NCI-H146 (cell line): ENCODE measurements at regions not wholly inside any gene's neighbourhood (a gene's known extent, or its start where the extent isn't known, plus 50 kb on each side); places are given as distances from the start of the nearest gene placed in this dataset.
"Not testable (repeated sequence)": the region's sequence is repeated elsewhere in the genome, so short reads cannot be mapped to it uniquely, and the experiment has no call there.

Experiments
- DNase-seq: peaks from one replicate; lab custom pipeline; 2025; lab: John Stamatoyannopoulos, UW

DNA sequence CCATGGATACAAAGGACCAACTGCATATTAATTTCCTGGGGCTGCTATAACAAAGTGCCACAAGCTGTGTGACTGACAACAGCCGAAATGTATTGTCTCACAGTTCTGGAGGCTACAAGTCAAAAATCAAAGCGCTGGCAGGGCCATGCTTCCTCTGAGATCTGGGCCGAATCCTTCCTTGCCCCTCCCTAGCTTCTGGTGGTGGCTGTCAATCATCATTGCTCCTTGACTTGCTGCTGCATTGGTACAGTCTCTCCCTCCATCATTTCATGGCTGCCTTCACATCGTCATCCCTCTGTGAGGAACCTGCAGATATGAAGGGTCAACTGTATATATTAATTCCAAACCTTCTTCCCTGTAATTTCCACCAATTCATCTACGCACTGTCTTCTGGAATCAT is 118.3 kb downstream of the EXOC5 start:
- no peak for DNase-seq

DNA sequence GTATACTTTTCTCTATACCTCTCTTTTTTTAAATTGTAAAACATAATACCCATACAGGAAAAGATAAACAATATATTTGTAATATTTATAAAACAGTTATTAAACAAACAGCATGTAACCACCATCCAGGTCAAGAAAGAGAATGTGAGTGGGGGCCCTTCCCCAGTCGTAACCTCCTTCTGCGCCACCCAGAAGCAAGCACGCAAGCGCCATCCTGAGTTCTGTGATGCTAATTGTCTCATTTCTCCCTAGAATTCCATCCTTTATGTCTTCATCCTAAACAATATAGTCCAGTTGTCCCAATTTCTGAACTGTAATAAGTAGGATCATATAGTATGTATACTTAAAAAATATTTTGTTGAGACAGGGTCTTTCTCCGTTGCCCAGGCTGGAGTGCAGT is 129.5 kb downstream of the EXOC5 start:
- DNase-seq, result no peak

DNA sequence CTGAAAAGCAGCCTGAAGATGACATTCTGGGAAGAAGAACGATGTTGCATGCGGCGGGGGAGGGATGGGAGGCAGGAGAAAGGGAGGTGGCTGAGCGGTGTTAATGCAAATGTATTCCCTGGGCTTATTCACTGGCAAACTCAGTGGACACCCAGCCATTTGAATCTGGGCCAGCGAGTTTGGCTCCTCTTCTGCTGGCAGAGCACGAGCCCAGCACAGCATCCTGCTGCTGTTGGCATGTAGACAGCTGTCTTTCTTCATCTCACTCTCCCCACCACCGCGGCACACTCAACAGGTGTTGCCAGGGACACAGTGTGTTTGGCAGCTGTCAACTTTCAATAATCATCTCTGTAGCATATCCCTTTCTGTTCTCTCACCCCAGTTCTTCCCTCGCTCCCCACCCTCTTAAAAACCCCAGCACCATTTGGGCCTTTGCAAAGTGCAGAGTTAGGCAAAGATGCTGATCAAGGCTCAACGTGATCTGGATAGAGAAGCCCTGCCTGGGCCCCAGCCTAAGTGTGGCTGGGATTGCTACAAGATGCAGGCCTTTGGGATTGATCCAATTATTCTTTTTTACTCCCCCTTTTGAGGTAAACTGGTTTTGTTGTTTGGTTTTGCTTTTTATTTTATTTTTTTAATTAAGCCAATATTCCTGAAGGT is 131.9 kb downstream of the EXOC5 start:
- DNase-seq, result peak; percentile 27

DNA sequence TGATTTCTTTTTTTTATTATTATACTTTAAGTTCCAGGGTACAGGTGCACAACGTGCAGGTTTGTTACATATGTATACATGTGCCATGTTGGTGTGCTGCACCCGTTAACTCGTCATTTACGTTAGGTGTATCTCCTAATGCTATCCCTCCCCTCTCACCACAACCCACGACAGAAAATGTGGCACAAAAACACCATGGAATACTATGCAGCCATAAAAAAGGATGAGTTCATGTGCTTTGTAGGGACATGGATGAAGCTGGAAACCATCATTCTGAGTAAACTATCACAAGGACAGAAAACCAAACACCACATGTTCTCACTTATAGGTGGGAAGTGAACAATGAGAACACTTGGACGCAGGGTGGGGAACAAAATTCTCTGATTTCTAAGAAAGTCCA is 140.9 kb downstream of the EXOC5 start:
- not testable (repeated sequence) for DNase-seq

DNA sequence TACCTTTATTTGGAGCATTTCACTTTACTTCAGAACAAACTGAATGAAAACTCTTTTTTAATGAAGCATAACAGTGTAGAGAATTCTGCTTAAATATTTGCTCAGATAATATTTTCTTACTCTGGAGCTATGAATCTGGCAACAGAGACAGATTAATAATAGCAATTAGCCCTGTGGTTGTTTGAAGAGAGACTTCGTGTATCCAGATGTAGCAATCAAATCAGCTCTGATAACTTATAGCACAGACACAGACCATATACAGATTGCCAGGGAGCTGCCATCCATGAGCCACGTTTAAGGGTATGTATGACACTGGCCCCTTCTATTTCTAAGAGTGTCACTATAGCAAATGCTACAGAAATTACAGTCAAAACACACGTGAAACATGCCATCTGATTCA is 146.6 kb downstream of the EXOC5 start:
- peak; percentile 35 for DNase-seq

DNA sequence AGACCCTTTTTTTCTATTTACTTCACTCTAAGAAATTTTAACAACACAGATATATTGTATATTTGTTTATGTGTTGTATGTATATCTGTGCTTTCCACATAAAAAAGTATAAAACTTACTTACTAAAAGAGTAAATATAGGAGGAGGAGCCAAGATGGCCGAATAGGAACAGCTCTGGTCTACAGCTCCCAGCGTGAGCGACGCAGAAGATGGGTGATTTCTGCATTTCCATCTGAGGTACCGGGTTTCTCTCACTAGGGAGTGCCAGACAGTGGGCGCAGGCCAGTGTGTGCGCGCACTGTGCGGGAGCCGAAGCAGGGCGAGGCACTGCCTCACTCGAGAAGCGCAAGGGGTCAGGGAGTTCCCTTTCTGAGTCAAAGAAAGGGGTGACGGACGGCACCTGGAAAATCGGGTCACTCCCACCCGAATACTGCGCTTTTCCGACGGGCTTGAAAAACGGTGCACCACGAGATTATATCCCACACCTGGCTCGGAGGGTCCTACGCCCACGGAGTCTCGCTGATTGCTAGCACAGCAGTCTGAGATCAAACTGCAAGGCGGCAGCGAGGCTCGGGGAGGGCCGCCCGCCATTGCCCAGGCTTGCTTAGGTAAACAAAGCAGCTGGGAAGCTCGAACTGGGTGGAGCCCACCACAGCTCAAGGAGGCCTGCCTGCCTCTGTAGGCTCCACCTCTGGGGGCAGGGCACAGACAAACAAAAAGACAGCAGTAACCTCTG is 156.5 kb downstream of the EXOC5 start:
- DNase-seq, result not testable (repeated sequence)

DNA sequence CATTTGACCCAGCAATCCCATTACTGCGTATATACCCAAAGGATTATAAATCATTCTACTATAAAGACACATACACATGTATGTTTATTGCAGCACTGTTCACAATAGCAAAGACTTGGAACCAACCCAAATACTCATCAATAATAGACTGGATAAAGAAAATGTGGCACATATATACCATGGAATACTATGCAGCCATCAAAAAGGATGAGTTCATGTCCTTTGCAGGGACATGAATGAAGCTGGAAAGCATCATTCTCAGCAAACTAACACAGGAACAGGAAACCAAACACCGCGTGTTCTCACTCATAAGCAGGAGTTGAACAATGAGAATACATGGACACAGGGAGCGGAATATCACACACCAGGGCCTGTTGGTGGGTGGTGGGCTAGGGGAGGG is 158.3 kb downstream of the EXOC5 start:
- not testable (repeated sequence) for DNase-seq

DNA sequence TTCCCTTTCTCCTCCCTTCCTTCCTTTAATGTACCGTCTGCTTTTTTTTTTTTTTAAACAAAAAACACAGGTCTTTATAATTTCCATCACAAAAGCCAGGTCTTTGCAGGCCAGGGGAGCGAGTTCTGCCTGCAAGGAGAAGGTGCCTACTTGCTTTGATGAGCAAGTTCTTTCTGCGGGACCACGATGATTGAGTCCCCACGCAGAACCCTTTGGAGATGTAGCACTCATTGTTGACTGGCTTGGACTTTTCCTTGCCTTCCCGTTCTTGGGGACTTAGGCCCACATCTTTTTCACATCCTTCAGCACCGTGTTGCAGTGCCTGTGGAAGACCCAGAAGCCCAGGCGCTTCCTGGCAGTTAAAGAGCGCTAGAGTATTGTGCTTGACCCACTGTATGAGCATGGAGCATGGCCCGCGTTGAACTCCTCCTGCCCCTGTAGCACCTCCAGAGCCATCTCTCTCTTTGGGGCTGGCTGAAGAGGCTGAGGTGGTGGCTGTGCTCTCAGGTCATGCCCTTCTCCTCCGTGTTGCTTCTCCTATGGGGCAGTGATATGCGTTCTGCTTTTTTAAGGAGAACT is 177.6 kb downstream of the EXOC5 start:
- DNase-seq, result no peak

DNA sequence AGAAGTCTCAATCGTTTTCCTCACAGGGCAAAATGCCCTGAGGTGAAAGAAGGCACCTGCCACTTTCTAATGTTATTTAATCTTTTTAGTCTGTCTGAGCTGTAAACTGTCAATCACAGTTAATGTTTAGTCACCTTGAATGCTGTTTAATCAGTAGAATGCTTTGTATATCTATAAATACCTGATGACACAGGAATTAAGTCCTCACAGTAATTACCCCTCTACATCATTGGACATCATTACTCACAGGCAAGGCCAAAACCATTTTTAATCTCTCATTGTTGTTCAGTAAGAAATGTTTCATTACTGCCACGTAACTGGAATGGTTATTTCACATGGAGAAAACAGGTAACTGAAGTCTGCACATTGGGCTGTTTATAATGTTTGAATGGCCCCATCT is 178.8 kb downstream of the EXOC5 start:
- peak; percentile 86 for DNase-seq

DNA sequence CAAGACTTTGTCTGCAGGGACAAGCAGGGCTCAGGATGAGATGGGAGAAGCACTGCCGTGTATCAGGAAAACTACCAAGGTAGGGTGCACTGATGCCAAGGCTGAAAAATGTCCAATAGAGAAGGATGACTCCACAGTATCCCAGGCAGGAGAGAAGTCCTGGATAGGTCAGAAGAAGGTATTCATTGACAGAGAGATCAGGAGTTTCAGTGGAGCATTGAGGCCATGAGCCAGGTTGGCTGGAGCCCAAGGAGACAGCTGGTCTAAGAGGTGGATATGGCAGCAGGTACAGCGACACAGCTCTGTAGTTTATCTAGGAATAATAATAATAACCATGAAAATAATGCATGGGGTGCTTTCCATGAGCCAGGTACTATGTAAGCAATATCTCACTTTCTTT is 180.9 kb downstream of the EXOC5 start:
- no peak for DNase-seq

DNA sequence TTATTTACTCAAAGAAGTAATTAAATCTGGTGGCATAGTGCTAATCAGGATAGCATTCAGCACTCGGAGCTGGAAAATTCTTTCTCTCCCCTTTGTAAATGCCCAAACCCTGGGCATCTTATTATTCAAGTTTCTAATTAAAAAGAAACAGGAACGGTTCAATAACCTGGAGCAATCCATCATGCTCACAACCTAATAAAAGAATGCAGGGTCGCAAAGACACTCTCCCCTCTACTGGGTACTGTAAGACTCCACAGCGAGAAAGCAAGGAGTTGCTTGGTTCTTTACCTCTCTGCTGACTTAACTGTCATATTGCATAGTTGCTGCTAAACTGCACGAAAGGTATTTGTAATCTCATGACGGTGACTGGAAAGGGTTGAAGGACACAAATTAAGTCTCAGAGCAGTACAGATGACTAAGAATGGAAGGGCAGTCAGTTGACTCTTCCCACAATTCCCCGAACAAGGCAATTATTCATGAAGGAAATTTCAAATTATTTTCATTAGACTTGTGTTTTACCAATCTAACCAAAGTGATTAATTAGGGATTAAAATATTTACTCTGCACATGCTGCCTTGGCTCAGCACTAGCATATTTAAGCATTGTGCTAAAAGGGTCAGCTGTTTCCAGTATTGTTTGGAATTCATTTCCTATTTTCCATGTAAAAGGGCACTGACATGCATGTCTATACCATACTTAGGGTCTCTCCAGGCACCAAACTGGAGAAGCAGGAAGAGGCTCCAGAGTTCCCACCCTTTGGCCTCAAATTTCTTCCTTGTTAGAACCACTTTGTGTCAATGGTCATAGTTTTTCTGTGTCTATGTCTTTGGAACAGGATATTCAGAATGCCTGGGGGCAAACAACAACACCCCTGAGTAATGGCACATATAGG is 182.2 kb downstream of the EXOC5 start:
- no peak for DNase-seq

DNA sequence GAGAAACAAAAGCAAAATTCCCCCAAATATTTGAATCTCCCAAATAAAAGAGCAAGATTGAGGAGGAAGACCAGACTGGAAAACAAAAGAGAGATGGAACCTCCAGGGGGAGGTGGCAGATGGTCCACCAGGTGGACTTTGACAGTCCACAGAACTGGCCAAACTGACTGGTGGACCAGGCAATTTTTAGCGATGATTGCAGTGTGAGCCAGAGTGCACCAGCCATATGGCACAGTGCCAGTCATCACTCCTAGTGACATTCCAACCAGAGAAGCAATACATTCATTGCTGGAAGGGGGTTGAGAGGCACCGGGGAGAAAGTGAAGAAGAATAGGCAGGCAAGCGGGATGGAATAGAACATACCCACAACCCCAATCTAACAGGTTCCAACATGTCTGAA is 182.9 kb downstream of the EXOC5 start:
- DNase-seq, result peak; percentile 81

DNA sequence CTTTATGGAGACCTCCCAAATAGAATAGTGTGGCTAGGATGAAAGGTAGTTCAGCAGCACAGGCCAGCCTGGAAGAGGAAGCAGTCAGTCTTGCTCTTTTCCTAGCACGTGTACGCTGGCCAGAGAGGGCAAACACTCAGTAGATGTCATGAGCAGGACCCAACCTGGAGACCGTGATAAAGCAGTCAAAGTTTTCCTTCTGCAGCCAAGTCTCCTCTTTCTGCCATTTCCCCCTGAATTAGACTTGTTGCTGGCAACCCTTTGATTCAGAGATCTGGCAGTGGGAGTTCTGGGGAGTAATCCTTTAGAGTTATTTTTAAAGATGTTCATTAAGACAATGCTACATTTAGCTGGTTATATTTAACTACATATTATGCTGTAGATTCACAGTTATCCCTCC is 183.7 kb downstream of the EXOC5 start:
- DNase-seq, result no peak

DNA sequence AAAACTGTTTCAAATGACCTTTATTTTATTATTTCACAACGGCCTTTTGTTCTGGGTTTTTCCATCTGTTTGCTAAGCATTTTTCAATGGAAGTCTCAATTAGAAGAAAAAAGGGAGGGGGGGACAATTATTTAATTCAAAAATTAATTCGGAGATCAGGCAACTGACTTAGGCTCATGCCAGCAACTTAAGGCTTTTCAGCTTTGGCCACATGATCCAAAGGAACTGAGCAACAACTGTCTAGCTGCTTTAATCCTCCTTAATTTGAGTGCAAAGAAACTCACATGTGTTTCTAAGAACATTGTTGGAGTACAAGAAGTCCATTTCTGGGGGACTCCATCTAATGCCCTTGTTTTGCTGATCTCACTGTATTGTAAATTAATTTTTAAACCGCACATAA is 188.0 kb downstream of the EXOC5 start:
- DNase-seq, result no peak

DNA sequence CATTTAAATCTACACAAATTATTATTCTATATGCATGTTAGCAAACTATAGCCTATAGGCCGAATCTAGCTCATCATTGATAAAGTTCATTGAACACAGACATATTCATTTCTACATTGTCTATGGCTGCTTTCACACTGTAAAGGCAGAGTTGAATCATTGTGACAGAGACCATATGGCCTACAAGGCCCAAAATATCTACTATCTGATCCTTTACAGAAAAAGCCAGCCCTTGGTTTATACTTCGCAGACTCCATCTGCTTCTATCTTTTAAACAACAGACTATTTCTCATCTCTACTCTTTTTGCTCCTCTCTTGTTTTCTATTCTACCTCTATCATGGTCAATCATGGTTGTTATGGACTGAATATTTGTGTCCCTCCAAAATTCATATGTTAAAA is 190.7 kb downstream of the EXOC5 start:
- no peak for DNase-seq

DNA sequence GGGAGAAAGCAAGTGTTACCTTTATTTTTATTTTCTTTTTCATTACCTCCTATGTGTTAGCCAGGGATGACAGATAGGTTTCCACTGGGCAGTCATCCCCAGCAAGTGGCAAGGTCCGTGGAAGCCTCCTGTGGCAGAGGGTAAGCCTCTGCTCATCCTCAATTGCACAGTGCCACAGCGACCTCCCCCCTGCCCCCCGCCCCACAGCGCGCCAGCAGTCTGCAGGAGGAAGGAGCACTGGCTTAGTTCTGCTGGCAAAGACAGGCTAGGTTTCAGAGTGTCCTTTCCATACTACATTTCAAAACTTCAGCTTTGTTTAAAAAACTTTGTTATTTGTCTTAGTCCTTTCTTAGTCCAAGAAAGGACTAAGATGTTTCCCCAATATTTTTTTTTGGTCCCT is 194.7 kb downstream of the EXOC5 start:
- DNase-seq, result no peak

DNA sequence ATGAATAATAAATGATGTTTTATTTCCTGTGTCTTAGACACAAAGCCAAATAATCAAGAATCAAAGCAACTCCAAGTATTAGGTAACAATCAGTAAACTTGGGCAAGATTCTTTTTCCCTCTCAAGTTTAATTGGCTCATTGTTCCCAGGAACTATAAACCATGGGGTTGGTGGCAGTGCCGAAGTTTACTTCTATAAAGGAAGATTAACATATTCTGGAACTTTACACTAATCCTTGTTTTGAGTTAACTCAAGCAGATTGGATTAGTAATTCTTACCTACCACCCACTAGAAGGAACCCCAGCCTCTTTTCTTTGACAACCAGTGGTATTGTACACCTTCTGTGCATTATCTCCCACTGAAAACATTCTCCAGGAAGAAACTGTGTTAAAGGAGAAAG is 197.1 kb downstream of the EXOC5 start:
- DNase-seq, result no peak

DNA sequence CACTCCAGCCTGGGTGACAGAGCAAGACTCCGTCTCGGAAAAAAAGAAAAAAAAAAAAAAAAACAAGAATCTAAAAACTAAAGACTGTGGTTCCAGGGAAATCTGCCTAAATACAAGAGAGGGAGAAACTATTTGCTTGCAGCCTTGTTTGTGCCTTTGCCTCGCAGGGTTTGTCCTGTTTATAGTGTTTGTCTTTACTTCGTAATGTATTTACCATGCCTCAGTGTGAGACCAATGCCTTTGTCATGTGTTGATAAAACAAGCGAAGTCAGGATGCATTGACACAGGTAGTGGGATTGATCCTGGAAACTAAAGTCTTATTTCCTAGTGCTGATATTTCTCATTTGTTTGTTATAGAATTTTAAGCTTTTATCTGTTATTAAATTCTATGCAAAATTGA is 199.0 kb downstream of the EXOC5 start:
- DNase-seq, result no peak

DNA sequence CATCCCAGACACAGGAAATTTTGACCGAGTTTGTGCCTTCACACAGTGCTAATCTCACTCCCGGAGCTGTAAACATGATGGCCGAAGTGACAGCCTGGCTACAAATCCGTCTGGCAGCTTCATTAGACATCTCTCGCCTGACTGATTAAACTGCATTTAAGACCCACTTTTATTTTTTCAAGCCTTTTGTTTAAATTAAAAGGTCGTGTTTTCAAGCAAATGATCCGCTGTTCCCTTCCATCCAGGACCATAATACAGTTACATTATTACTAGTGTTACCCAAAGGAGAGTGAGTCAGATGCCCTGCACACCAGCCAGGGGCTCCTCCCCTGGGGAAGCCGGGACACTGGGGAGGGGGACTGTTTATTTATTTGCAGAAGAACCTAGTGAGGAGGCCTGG is 200.2 kb downstream of the EXOC5 start:
- DNase-seq, result no peak

DNA sequence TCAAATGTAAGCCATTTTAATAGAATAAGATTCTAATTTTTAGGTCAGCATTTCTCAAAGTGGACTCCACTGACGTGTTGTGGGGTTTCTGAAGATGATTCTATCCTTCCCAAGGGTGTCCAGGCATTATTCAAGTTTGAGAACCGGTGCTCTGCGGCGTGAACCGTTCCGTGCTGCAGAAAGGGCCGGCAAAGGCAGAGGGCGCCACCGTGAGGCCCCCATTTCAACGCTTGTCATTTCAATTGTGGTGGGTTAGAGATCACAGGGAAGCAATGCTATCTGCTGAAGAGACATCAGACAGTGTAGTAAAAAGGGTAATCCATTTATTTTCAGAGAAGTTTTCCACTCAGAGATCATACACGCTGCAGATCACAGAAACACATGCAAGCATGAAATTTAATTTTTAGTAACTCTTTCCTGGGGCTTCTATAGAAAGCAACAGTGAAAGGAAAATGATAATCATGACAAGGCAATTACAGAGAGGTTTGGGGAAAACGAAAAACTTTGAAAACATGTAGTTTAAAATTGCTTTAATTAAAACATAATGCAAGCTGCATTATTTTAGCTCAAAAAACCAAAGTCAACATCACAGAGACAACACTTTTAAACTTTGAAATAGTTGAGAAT is 201.7 kb downstream of the EXOC5 start:
- DNase-seq, result peak; percentile 26

DNA sequence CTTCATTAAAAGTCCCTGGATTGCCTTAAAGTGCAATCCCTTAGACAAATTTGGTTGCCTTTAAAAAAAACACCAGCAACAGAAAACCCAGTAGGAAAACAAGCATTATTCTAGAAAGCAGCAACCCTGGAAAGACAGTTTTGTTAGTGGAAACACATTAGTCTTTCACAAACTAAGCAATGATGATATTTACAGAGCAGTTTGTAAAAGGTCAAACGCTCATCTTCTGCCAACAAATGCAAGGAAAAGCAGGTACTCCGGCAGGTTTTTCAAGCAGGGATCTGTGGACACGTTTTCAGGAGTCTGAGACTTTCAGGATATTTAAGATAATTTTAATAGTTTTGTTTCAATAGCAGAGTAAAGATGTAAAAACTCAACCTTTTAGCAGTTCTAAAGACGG is 202.2 kb downstream of the EXOC5 start:
- DNase-seq, result no peak
